H1 (cell line): ENCODE measurements at regions not wholly inside any gene's neighbourhood (a gene's known extent, or its start where the extent isn't known, plus 50 kb on each side); places are given as distances from the start of the nearest gene placed in this dataset.

Experiments
- CTCF ChIA-PET: fragments of 300-600 bp; sonication (Branson Sonifier 250); formaldehyde crosslinking; loops from one replicate; lab custom pipeline; 2021; ENCODE audit not compliant: partially characterized antibody; lab: Charles Lee
- POLR2A ChIA-PET: fragments of 300-600 bp; sonication (Branson Sonifier 250); formaldehyde crosslinking; loops from one replicate; lab custom pipeline; 2021; ENCODE audit warnings: inconsistent platforms; ENCODE audit not compliant: partially characterized antibody; lab: Charles Lee
- DNase-seq, 2 experiments: peaks; one replicate each; pipeline versions ENCODE4 v3.0.0 to v3.0.0-alpha.2; 2010 to 2022; ENCODE audit warnings: low spot score in 2 of 2, low read depth in 1 of 2, mixed read lengths in 1 of 2
- FAIRE-seq: peaks from 2 replicates; lab custom pipeline; 2011; peaks lifted over from hg19 to GRCh38; lab: Jason Lieb, UNC
- H2AFZ ChIP-seq: 2 replicates; pipeline ENCODE4 v1.8.1; 2012; ENCODE audit warnings: low read length, inconsistent platforms
- H2AK5ac ChIP-seq: 2 replicates; pipeline ENCODE4 v1.6.1; 2013; ENCODE audit warnings: low read depth, low read length
- H2BK120ac ChIP-seq: replicated peaks from 2 replicates; pipeline ENCODE3; 2013; ENCODE audit warnings: low read depth, low read length, inconsistent platforms
- H2BK12ac ChIP-seq: 2 replicates; pipeline ENCODE4 v1.6.1; 2013; ENCODE audit warnings: low read depth, low read length
- H2BK15ac ChIP-seq: 2 replicates; pipeline ENCODE4 v1.6.1; 2013; ENCODE audit warnings: low read length
- H2BK20ac ChIP-seq: 2 replicates; pipeline ENCODE4 v1.6.1; 2013; ENCODE audit warnings: low read length
- H2BK5ac ChIP-seq: 2 replicates; pipeline ENCODE4 v1.6.1; 2013; ENCODE audit warnings: low read depth, low read length
- H3K14ac ChIP-seq: 2 replicates; pipeline ENCODE4 v1.6.1; 2013; ENCODE audit warnings: inconsistent platforms; ENCODE audit not compliant: insufficient read length
- H3K18ac ChIP-seq: 2 replicates; pipeline ENCODE4 v1.6.1; 2013; ENCODE audit warnings: low read length; ENCODE audit errors: extremely low read depth
- H3K23ac ChIP-seq: 2 replicates; pipeline ENCODE4 v1.6.1; 2013; ENCODE audit warnings: inconsistent platforms; ENCODE audit not compliant: insufficient read length
- H3K23me2 ChIP-seq: 2 replicates; pipeline ENCODE4 v1.6.1; 2013; ENCODE audit warnings: low read depth, low read length
- H3K27ac ChIP-seq: 2 replicates; pipeline ENCODE4 v1.6.1; 2011; ENCODE audit warnings: low read depth, low read length, inconsistent platforms
- H3K27me3 ChIP-seq, 4 experiments: replicated peaks in 1 of 4; 1 replicate in 1 of 4; 2 replicates in 3 of 4; pipeline versions ENCODE4 v1.6.1 to v1.8.1; 2011 to 2013; ENCODE audit warnings: low read length in 3 of 4, mild to moderate bottlenecking in 3 of 4, inconsistent platforms in 2 of 4, mixed read lengths in 2 of 4, moderate library complexity in 1 of 4; ENCODE audit not compliant: control insufficient read depth in 3 of 4, insufficient read depth in 3 of 4; ENCODE audit errors: extremely low read depth in 1 of 4
- H3K36me3 ChIP-seq, 4 experiments: 2 replicates each; pipeline versions ENCODE4 v1.6.1 to v1.8.1; 2011 to 2013; ENCODE audit warnings: mild to moderate bottlenecking in 4 of 4, low read length in 3 of 4, moderate library complexity in 2 of 4, control low read depth in 1 of 4, inconsistent platforms in 1 of 4; ENCODE audit not compliant: insufficient read depth in 4 of 4, control insufficient read depth in 2 of 4
- H3K4ac ChIP-seq: replicated peaks from 2 replicates; pipeline ENCODE3; 2013; ENCODE audit warnings: low read length, low read depth, mixed read lengths, inconsistent platforms; ENCODE audit not compliant: insufficient read length
- H3K4me1 ChIP-seq, 4 experiments: replicated peaks in 1 of 4; 1 replicate in 1 of 4; 2 replicates in 3 of 4; pipeline versions ENCODE4 v1.6.1 to v1.8.1; 2011 to 2013; ENCODE audit warnings: low read length in 3 of 4, inconsistent platforms in 2 of 4, mixed read lengths in 1 of 4; ENCODE audit not compliant: insufficient read depth in 4 of 4, control insufficient read depth in 3 of 4
- H3K4me2 ChIP-seq, 2 experiments: 2 replicates each; pipeline versions ENCODE4 v1.6.1 to v1.8.1; 2011 to 2013; ENCODE audit warnings: low read depth in 2 of 2, low read length in 2 of 2, control low read depth in 1 of 2, inconsistent platforms in 1 of 2, mild to moderate bottlenecking in 1 of 2; ENCODE audit not compliant: insufficient read depth in 1 of 2
- H3K4me3 ChIP-seq, 4 experiments: fragments of 200-600, 300-600 bp in 1 of 4; sonication (generic), shearing (Covaris generic), sonication (Bioruptor Twin) in 1 of 4; 2 replicates each; pipeline versions ENCODE4 v1.5.1 to v1.8.1; 2011 to 2016; ENCODE audit warnings: low read length in 4 of 4, low read depth in 3 of 4, control low read depth in 2 of 4, inconsistent platforms in 2 of 4, mild to moderate bottlenecking in 2 of 4, mixed read lengths in 1 of 4, moderate library complexity in 1 of 4; ENCODE audit not compliant: insufficient read depth in 2 of 4; ENCODE audit errors: extremely low read depth in 1 of 4
- H3K56ac ChIP-seq: replicated peaks from 2 replicates; pipeline ENCODE3; 2013; ENCODE audit warnings: low read depth, mild to moderate bottlenecking, mixed read lengths, low read length, inconsistent platforms; ENCODE audit not compliant: insufficient read length
- H3K79me1 ChIP-seq: 2 replicates; pipeline ENCODE4 v1.6.1; 2013; ENCODE audit warnings: low read depth, low read length, control low read depth
- H3K79me2 ChIP-seq, 2 experiments: 2 replicates each; pipeline versions ENCODE4 v1.6.1 to v1.8.1; 2012 to 2013; ENCODE audit warnings: low read length in 2 of 2, mild to moderate bottlenecking in 2 of 2, inconsistent platforms in 1 of 2; ENCODE audit not compliant: insufficient read depth in 2 of 2, control insufficient read depth in 1 of 2
- H3K9ac ChIP-seq, 4 experiments: replicated peaks in 1 of 4; 1 replicate in 1 of 4; 2 replicates in 3 of 4; pipeline versions ENCODE4 v1.6.1 to v1.8.1; 2011 to 2013; ENCODE audit warnings: low read depth in 3 of 4, low read length in 3 of 4, control low read depth in 2 of 4, mild to moderate bottlenecking in 2 of 4, moderate library complexity in 2 of 4, inconsistent platforms in 1 of 4; ENCODE audit errors: extremely low read depth in 1 of 4
- H3K9me3 ChIP-seq, 2 experiments: 2 replicates each; pipeline versions ENCODE4 v1.6.1 to v1.8.1; 2012 to 2013; ENCODE audit warnings: mild to moderate bottlenecking in 2 of 2, moderate library complexity in 2 of 2, control low read depth in 1 of 2, inconsistent platforms in 1 of 2, low read depth in 1 of 2, low read length in 1 of 2, mixed read lengths in 1 of 2; ENCODE audit not compliant: insufficient read depth in 2 of 2
- H4K20me1 ChIP-seq, 2 experiments: replicated peaks in 1 of 2; 2 replicates each; pipeline versions ENCODE3 to v1.8.1; 2011 to 2013; ENCODE audit warnings: inconsistent platforms in 2 of 2, low read length in 2 of 2, mild to moderate bottlenecking in 1 of 2; ENCODE audit not compliant: insufficient read depth in 2 of 2, control insufficient read depth in 1 of 2
- H4K5ac ChIP-seq: 2 replicates; pipeline ENCODE4 v1.6.1; 2013; ENCODE audit warnings: low read length, low read depth, mixed read lengths, inconsistent platforms; ENCODE audit not compliant: insufficient read length
- H4K8ac ChIP-seq: 2 replicates; pipeline ENCODE4 v1.8.0; 2013; ENCODE audit warnings: mild to moderate bottlenecking, moderate library complexity, low read length, inconsistent platforms; ENCODE audit not compliant: insufficient read depth; ENCODE audit errors: extremely low read depth
- H4K91ac ChIP-seq: replicated peaks from 2 replicates; pipeline ENCODE3; 2013; ENCODE audit warnings: low read length, mixed read lengths, inconsistent platforms; ENCODE audit not compliant: insufficient read length
- BRCA1 ChIP-seq: IDR thresholded peaks from 2 replicates; pipeline ENCODE4 v1.6.1; 2012; ENCODE audit warnings: low read depth, low read length, improper control_type of control experiment
- CBX8 ChIP-seq: fragments of 300-800, 300-1000 bp; sonication (generic); IDR thresholded peaks from 2 replicates; pipeline ENCODE4 v1.7.1; 2016; ENCODE audit warnings: low read depth, low read length, borderline replicate concordance
- CREB1 ChIP-seq: IDR thresholded peaks from 2 replicates; pipeline ENCODE4 v1.6.1; 2012; ENCODE audit warnings: inconsistent platforms
- EP300 ChIP-seq, 2 experiments: IDR thresholded peaks; 1 replicate in 1 of 2; 2 replicates in 1 of 2; pipeline ENCODE4 v1.6.1; 2011 to 2012; ENCODE audit warnings: low read depth in 2 of 2, low read length in 2 of 2, mild to moderate bottlenecking in 2 of 2, borderline replicate concordance in 1 of 2, inconsistent platforms in 1 of 2, moderate library complexity in 1 of 2
- FOSL1 ChIP-seq: IDR thresholded peaks from 2 replicates; pipeline ENCODE4 v1.6.1; 2011; ENCODE audit warnings: mild to moderate bottlenecking, low read depth, low read length, moderate library complexity; ENCODE audit not compliant: insufficient read depth
- HDAC2 ChIP-seq, 2 experiments: fragments of 300-600 bp in 1 of 2; sonication (generic) in 1 of 2; IDR thresholded peaks; 2 replicates each; pipeline ENCODE4 v1.6.1; 2011 to 2012; ENCODE audit warnings: low read depth in 2 of 2, low read length in 2 of 2, mild to moderate bottlenecking in 2 of 2, moderate library complexity in 2 of 2, borderline replicate concordance in 1 of 2, inconsistent platforms in 1 of 2
- JUN ChIP-seq: IDR thresholded peaks from 2 replicates; pipeline ENCODE4 v1.6.1; 2011; ENCODE audit warnings: low read depth, mild to moderate bottlenecking, improper control_type of control experiment, low read length
- KDM4A ChIP-seq: IDR thresholded peaks from one replicate; pipeline ENCODE4 v1.7.1; 2012; ENCODE audit warnings: low read depth, mild to moderate bottlenecking, moderate library complexity, low read length, inconsistent platforms; ENCODE audit not compliant: severe bottlenecking
- PHF8 ChIP-seq: fragments of 200-600 bp; sonication (generic); conservative IDR thresholded peaks from 2 replicates; pipeline ENCODE4 v1.7.1; 2012; ENCODE audit warnings: low read depth, mild to moderate bottlenecking, inconsistent platforms, low read length, moderate library complexity
- RBBP5 ChIP-seq: IDR thresholded peaks from 2 replicates; pipeline ENCODE4 v1.7.1; 2012; ENCODE audit warnings: low read depth, mild to moderate bottlenecking, inconsistent platforms, low read length, moderate library complexity, borderline replicate concordance
- RNF2 ChIP-seq: fragments of 200-900, 300-1000 bp; sonication (generic); IDR thresholded peaks from 2 replicates; pipeline ENCODE4 v1.7.1; 2016; ENCODE audit warnings: borderline replicate concordance, low read depth, mild to moderate bottlenecking, antibody characterized with exemption, low read length; ENCODE audit not compliant: poor library complexity, severe bottlenecking; ENCODE audit errors: missing control alignments
- SIN3A ChIP-seq, 2 experiments: IDR thresholded peaks in 1 of 2; conservative IDR thresholded peaks in 1 of 2; 2 replicates each; pipeline ENCODE4 v1.6.1; 2011 to 2012; ENCODE audit warnings: low read length in 2 of 2, improper control_type of control experiment in 1 of 2, low read depth in 1 of 2, mild to moderate bottlenecking in 1 of 2
- SP2 ChIP-seq: IDR thresholded peaks from 2 replicates; pipeline ENCODE4 v1.6.1; 2012; ENCODE audit warnings: mild to moderate bottlenecking, low read length, inconsistent platforms
- SRF ChIP-seq: IDR thresholded peaks from 2 replicates; pipeline ENCODE4 v1.6.1; 2011; ENCODE audit warnings: mild to moderate bottlenecking, low read depth, low read length, moderate library complexity
- WGBS, 2 experiments: shearing (Covaris generic) in 1 of 2; methylation state at CpG; one replicate each; pipeline versions ENCODE4 v1.1.6 to v1.1.7; 2013 to 2015; ENCODE audit warnings: low lambda C conversion rate in 2 of 2, mixed read lengths in 2 of 2, inconsistent platforms in 1 of 2, low coverage in 1 of 2, missing lambda C conversion rate in 1 of 2; ENCODE audit not compliant: insufficient replicate concordance in 2 of 2, insufficient coverage in 1 of 2, insufficient read length in 1 of 2; ENCODE audit errors: extremely low coverage in 1 of 2, missing lambda C conversion rate in 1 of 2; 5-methylcytosine and 5-hydroxymethylcytosine counted together

- Histone ChIP-seq H3K79me2 (no peaks in the 10 kb centered on the region), H3K56ac (no peak overlapping the region), H3K18ac (no peak overlapping the region), H3K27me3 (no peaks in the 10 kb centered on the region), H4K91ac (no peak overlapping the region), H4K8ac (no peak overlapping the region), H3K4ac (no peak overlapping the region), H3K23me2 (no peaks in the 10 kb centered on the region; the same call in 1 of the 2 replicates), H3K79me1 (no peaks in the 10 kb centered on the region), H3K4me3 (no peak overlapping the region), H2BK15ac (no peak overlapping the region), H3K4me2 (no peak overlapping the region), H3K4me1 (no peaks in the 10 kb centered on the region; a peak in 1 of 7 replicates), H2AFZ (no peak overlapping the region), H3K23ac (no peak overlapping the region), H2BK5ac (no peak overlapping the region), H2BK120ac (no peak overlapping the region), H3K9ac (no peak overlapping the region), H4K20me1 (no peaks in the 10 kb centered on the region), H3K9me3 (no peaks in the 10 kb centered on the region), H4K5ac (no peak overlapping the region), H2BK20ac (no peak overlapping the region), H3K27ac (no peak overlapping the region), H2BK12ac (no peak overlapping the region), H3K14ac (no peak overlapping the region), H2AK5ac (no peak overlapping the region), H3K36me3 (no peaks in the 10 kb centered on the region)
- DNase-seq: no peak
- WGBS, 2 experiments: 69% methylated on average over 3 of the region's 3 CpGs; no CpG with 5 or more reads in 1 of the 2 experiments
- FAIRE-seq: no peak
- CTCF ChIA-PET: interaction anchor here (0.6 to 2.3 kb wide), 2 partner anchors 16 to 269 kb away, joined by 3 to 12 read pairs; no protein-coding TSS in a partner anchor
- POLR2A ChIA-PET: no interaction called here
- no peak for TF ChIP-seq HDAC2 (IDR thresholded peaks at IDR 0.05; ENCODE audit: borderline replicate concordance in 1 of 2, low read depth in 2 of 2, low read length in 2 of 2)
- no peak for TF ChIP-seq PHF8
- no peak for TF ChIP-seq CBX8
- TF ChIP-seq RBBP5: no peak
- no peak for TF ChIP-seq SP2
- no peak for TF ChIP-seq SRF
- no peak for TF ChIP-seq SIN3A (conservative IDR thresholded peaks at IDR 0.05 in 1 of 2, IDR thresholded peaks at IDR 0.05 in 1 of 2; ENCODE audit: low read depth in 1 of 2, low read length in 2 of 2)
- TF ChIP-seq EP300 (IDR thresholded peaks at IDR 0.05; ENCODE audit: borderline replicate concordance in 1 of 2, low read depth in 2 of 2, low read length in 2 of 2): no peak
- TF ChIP-seq JUN: no peak
- no peak for TF ChIP-seq RNF2
- no peak for TF ChIP-seq CREB1
- no peak for TF ChIP-seq FOSL1
- no peak for TF ChIP-seq BRCA1
- TF ChIP-seq KDM4A: no peak
These were observed 256.7 kb downstream of the KLF6 start for GRCh38 chr10:3528271-3528670.
